ENCODE measurements at regions not wholly inside any gene's neighbourhood (a gene's known extent, or its start where the extent isn't known, plus 50 kb on each side); places are given as distances from the start of the nearest gene placed in this dataset.
"Not testable (repeated sequence)": the region's sequence is repeated elsewhere in the genome, so short reads cannot be mapped to it uniquely, and the experiment has no call there.

GRCh38 chr4:117135634-117136354 is 50.4 kb upstream of the TRAM1L1 start:
- Histone ChIP-seq H3K4me1 (ENCODE audit: control insufficient read depth in 2 of 2, insufficient read depth in 2 of 2, low read length in 2 of 2) (no peaks in the 10 kb centered on the region), H3K27ac (ENCODE audit: low read depth in 2 of 2, low read length in 2 of 2) (no peak overlapping the region), H3K4me3 (ENCODE audit: low read length in 2 of 2) (no peak overlapping the region), H3K36me3 (ENCODE audit: control insufficient read depth in 2 of 2, insufficient read depth in 2 of 2, low read length in 2 of 2) (no peaks in the 10 kb centered on the region), H3K9me3 (ENCODE audit: control insufficient read depth in 2 of 2, low read length in 2 of 2) (no peaks in the 10 kb centered on the region), H3K9ac (ENCODE audit: low read depth in 1 of 2, low read length in 2 of 2) (no peak overlapping the region), H3K27me3 (ENCODE audit: control insufficient read depth in 2 of 2, insufficient read depth in 2 of 2, low read length in 2 of 2) (no peaks in the 10 kb centered on the region)

GRCh38 chr4:117137145-117137544 is 51.8 kb upstream of the TRAM1L1 start:
- H3K27me3 ChIP-seq (ENCODE audit: control insufficient read depth in 2 of 2, insufficient read depth in 2 of 2, low read length in 2 of 2), result no peaks in the 10 kb centered on the region
- no peak overlapping the region for H3K4me3 ChIP-seq (ENCODE audit: low read length in 2 of 2)
- no peak overlapping the region for H3K27ac ChIP-seq (ENCODE audit: low read depth in 2 of 2, low read length in 2 of 2)
- no peak overlapping the region for H3K9ac ChIP-seq (ENCODE audit: low read depth in 1 of 2, low read length in 2 of 2)
- no peaks in the 10 kb centered on the region for H3K36me3 ChIP-seq (ENCODE audit: control insufficient read depth in 2 of 2, insufficient read depth in 2 of 2, low read length in 2 of 2)
- no peaks in the 10 kb centered on the region for H3K4me1 ChIP-seq (ENCODE audit: control insufficient read depth in 2 of 2, insufficient read depth in 2 of 2, low read length in 2 of 2)
- no peaks in the 10 kb centered on the region for H3K9me3 ChIP-seq (ENCODE audit: control insufficient read depth in 2 of 2, low read length in 2 of 2)

GRCh38 chr4:117138732-117139131 is 53.4 kb upstream of the TRAM1L1 start:
- not testable (repeated sequence) for H3K9ac ChIP-seq (ENCODE audit: low read depth in 1 of 2, low read length in 2 of 2); H3K9me3 ChIP-seq (ENCODE audit: control insufficient read depth in 2 of 2, low read length in 2 of 2); H3K4me3 ChIP-seq (ENCODE audit: low read length in 2 of 2); H3K27ac ChIP-seq (ENCODE audit: low read depth in 2 of 2, low read length in 2 of 2); H3K36me3 ChIP-seq (ENCODE audit: control insufficient read depth in 2 of 2, insufficient read depth in 2 of 2, low read length in 2 of 2); H3K4me1 ChIP-seq (ENCODE audit: control insufficient read depth in 2 of 2, insufficient read depth in 2 of 2, low read length in 2 of 2); H3K27me3 ChIP-seq (ENCODE audit: control insufficient read depth in 2 of 2, insufficient read depth in 2 of 2, low read length in 2 of 2)

- no peaks in the 10 kb centered on the region for H3K9me3 ChIP-seq (ENCODE audit: control insufficient read depth in 2 of 2, low read length in 2 of 2)
- H3K4me3 ChIP-seq (ENCODE audit: low read length in 2 of 2), result no peak overlapping the region
- no peak overlapping the region for H3K9ac ChIP-seq (ENCODE audit: low read depth in 1 of 2, low read length in 2 of 2)
- no peak overlapping the region for H3K27ac ChIP-seq (ENCODE audit: low read depth in 2 of 2, low read length in 2 of 2)
- no peaks in the 10 kb centered on the region for H3K27me3 ChIP-seq (ENCODE audit: control insufficient read depth in 2 of 2, insufficient read depth in 2 of 2, low read length in 2 of 2)
- no peaks in the 10 kb centered on the region for H3K4me1 ChIP-seq (ENCODE audit: control insufficient read depth in 2 of 2, insufficient read depth in 2 of 2, low read length in 2 of 2)
- H3K36me3 ChIP-seq (ENCODE audit: control insufficient read depth in 2 of 2, insufficient read depth in 2 of 2, low read length in 2 of 2), result no peaks in the 10 kb centered on the region
These were observed 68.9 kb upstream of the TRAM1L1 start for GRCh38 chr4:117154251-117154650.

- Histone ChIP-seq H3K9me3 (ENCODE audit: control insufficient read depth in 2 of 2, low read length in 2 of 2) (no peaks in the 10 kb centered on the region), H3K9ac (ENCODE audit: low read depth in 1 of 2, low read length in 2 of 2) (no peak overlapping the region), H3K27me3 (ENCODE audit: control insufficient read depth in 2 of 2, insufficient read depth in 2 of 2, low read length in 2 of 2) (no peaks in the 10 kb centered on the region), H3K36me3 (ENCODE audit: control insufficient read depth in 2 of 2, insufficient read depth in 2 of 2, low read length in 2 of 2) (no peaks in the 10 kb centered on the region), H3K4me3 (ENCODE audit: low read length in 2 of 2) (no peak overlapping the region), H3K4me1 (ENCODE audit: control insufficient read depth in 2 of 2, insufficient read depth in 2 of 2, low read length in 2 of 2) (no peaks in the 10 kb centered on the region), H3K27ac (ENCODE audit: low read depth in 2 of 2, low read length in 2 of 2) (no peak overlapping the region)
These were observed 71.4 kb upstream of the TRAM1L1 start for GRCh38 chr4:117156806-117157205.

- Histone ChIP-seq H3K9me3 (ENCODE audit: control insufficient read depth in 2 of 2, low read length in 2 of 2) (no peaks in the 10 kb centered on the region), H3K36me3 (ENCODE audit: control insufficient read depth in 2 of 2, insufficient read depth in 2 of 2, low read length in 2 of 2) (no peaks in the 10 kb centered on the region), H3K27ac (ENCODE audit: low read depth in 2 of 2, low read length in 2 of 2) (no peak overlapping the region), H3K9ac (ENCODE audit: low read depth in 1 of 2, low read length in 2 of 2) (no peak overlapping the region), H3K4me3 (ENCODE audit: low read length in 2 of 2) (no peak overlapping the region), H3K27me3 (ENCODE audit: control insufficient read depth in 2 of 2, insufficient read depth in 2 of 2, low read length in 2 of 2) (no peaks in the 10 kb centered on the region), H3K4me1 (ENCODE audit: control insufficient read depth in 2 of 2, insufficient read depth in 2 of 2, low read length in 2 of 2) (no peaks in the 10 kb centered on the region)
These were observed 72.0 kb upstream of the TRAM1L1 start for GRCh38 chr4:117157360-117157759.

- H3K4me3 ChIP-seq (ENCODE audit: low read length in 2 of 2), result no peak overlapping the region
- no peak overlapping the region for H3K9ac ChIP-seq (ENCODE audit: low read depth in 1 of 2, low read length in 2 of 2)
- no peak overlapping the region for H3K27ac ChIP-seq (ENCODE audit: low read depth in 2 of 2, low read length in 2 of 2)
- H3K9me3 ChIP-seq (ENCODE audit: control insufficient read depth in 2 of 2, low read length in 2 of 2), result no peaks in the 10 kb centered on the region
- H3K36me3 ChIP-seq (ENCODE audit: control insufficient read depth in 2 of 2, insufficient read depth in 2 of 2, low read length in 2 of 2), result no peaks in the 10 kb centered on the region
- no peaks in the 10 kb centered on the region for H3K4me1 ChIP-seq (ENCODE audit: control insufficient read depth in 2 of 2, insufficient read depth in 2 of 2, low read length in 2 of 2)
- H3K27me3 ChIP-seq (ENCODE audit: control insufficient read depth in 2 of 2, insufficient read depth in 2 of 2, low read length in 2 of 2), result no peaks in the 10 kb centered on the region
These were observed 77.6 kb upstream of the TRAM1L1 start for GRCh38 chr4:117162976-117163375.

GRCh38 chr4:117164338-117164737 is 79.0 kb upstream of the TRAM1L1 start:
- Histone ChIP-seq H3K4me3 (ENCODE audit: low read length in 2 of 2) (no peak overlapping the region), H3K9ac (ENCODE audit: low read depth in 1 of 2, low read length in 2 of 2) (no peak overlapping the region), H3K27ac (ENCODE audit: low read depth in 2 of 2, low read length in 2 of 2) (no peak overlapping the region), H3K4me1 (ENCODE audit: control insufficient read depth in 2 of 2, insufficient read depth in 2 of 2, low read length in 2 of 2) (no peaks in the 10 kb centered on the region), H3K27me3 (ENCODE audit: control insufficient read depth in 2 of 2, insufficient read depth in 2 of 2, low read length in 2 of 2) (no peaks in the 10 kb centered on the region), H3K9me3 (ENCODE audit: control insufficient read depth in 2 of 2, low read length in 2 of 2) (no peaks in the 10 kb centered on the region), H3K36me3 (ENCODE audit: control insufficient read depth in 2 of 2, insufficient read depth in 2 of 2, low read length in 2 of 2) (no peaks in the 10 kb centered on the region)

GRCh38 chr4:117175369-117175768 is 90.0 kb upstream of the TRAM1L1 start:
- H3K9ac ChIP-seq (ENCODE audit: low read depth in 1 of 2, low read length in 2 of 2); H3K4me3 ChIP-seq (ENCODE audit: low read length in 2 of 2); H3K4me1 ChIP-seq (ENCODE audit: control insufficient read depth in 2 of 2, insufficient read depth in 2 of 2, low read length in 2 of 2); H3K36me3 ChIP-seq (ENCODE audit: control insufficient read depth in 2 of 2, insufficient read depth in 2 of 2, low read length in 2 of 2); H3K9me3 ChIP-seq (ENCODE audit: control insufficient read depth in 2 of 2, low read length in 2 of 2); H3K27me3 ChIP-seq (ENCODE audit: control insufficient read depth in 2 of 2, insufficient read depth in 2 of 2, low read length in 2 of 2); H3K27ac ChIP-seq (ENCODE audit: low read depth in 2 of 2, low read length in 2 of 2): not testable (repeated sequence)

- H3K4me3 ChIP-seq (ENCODE audit: low read length in 2 of 2), result no peak overlapping the region
- no peaks in the 10 kb centered on the region for H3K9me3 ChIP-seq (ENCODE audit: control insufficient read depth in 2 of 2, low read length in 2 of 2)
- H3K27ac ChIP-seq (ENCODE audit: low read depth in 2 of 2, low read length in 2 of 2), result no peak overlapping the region
- no peak overlapping the region for H3K9ac ChIP-seq (ENCODE audit: low read depth in 1 of 2, low read length in 2 of 2)
- H3K4me1 ChIP-seq (ENCODE audit: control insufficient read depth in 2 of 2, insufficient read depth in 2 of 2, low read length in 2 of 2), result no peaks in the 10 kb centered on the region
- no peaks in the 10 kb centered on the region for H3K27me3 ChIP-seq (ENCODE audit: control insufficient read depth in 2 of 2, insufficient read depth in 2 of 2, low read length in 2 of 2)
- no peaks in the 10 kb centered on the region for H3K36me3 ChIP-seq (ENCODE audit: control insufficient read depth in 2 of 2, insufficient read depth in 2 of 2, low read length in 2 of 2)
These were observed 117.9 kb upstream of the TRAM1L1 start for GRCh38 chr4:117203231-117203630.

GRCh38 chr4:117210551-117210950 is 125.2 kb upstream of the TRAM1L1 start:
- H3K4me3 ChIP-seq (ENCODE audit: low read length in 2 of 2), result no peak overlapping the region
- H3K27ac ChIP-seq (ENCODE audit: low read depth in 2 of 2, low read length in 2 of 2), result no peak overlapping the region
- no peaks in the 10 kb centered on the region for H3K9me3 ChIP-seq (ENCODE audit: control insufficient read depth in 2 of 2, low read length in 2 of 2)
- H3K9ac ChIP-seq (ENCODE audit: low read depth in 1 of 2, low read length in 2 of 2), result no peak overlapping the region
- H3K4me1 ChIP-seq (ENCODE audit: control insufficient read depth in 2 of 2, insufficient read depth in 2 of 2, low read length in 2 of 2), result no peaks in the 10 kb centered on the region
- no peaks in the 10 kb centered on the region for H3K36me3 ChIP-seq (ENCODE audit: control insufficient read depth in 2 of 2, insufficient read depth in 2 of 2, low read length in 2 of 2)
- H3K27me3 ChIP-seq (ENCODE audit: control insufficient read depth in 2 of 2, insufficient read depth in 2 of 2, low read length in 2 of 2), result no peaks in the 10 kb centered on the region
